GM18867 (cell line): ENCODE measurements at regions not wholly inside any gene's neighbourhood (a gene's known extent, or its start where the extent isn't known, plus 50 kb on each side); places are given as distances from the start of the nearest gene placed in this dataset.

ENCODE experiments used
- ATAC-seq: cut with Tn5 transposase; IDR thresholded peaks from one replicate; pipeline ENCODE4 v1.9.1; 2021; ENCODE audit warnings: mild to moderate bottlenecking, moderate library complexity; ENCODE audit not compliant: unreplicated experiment

DNA sequence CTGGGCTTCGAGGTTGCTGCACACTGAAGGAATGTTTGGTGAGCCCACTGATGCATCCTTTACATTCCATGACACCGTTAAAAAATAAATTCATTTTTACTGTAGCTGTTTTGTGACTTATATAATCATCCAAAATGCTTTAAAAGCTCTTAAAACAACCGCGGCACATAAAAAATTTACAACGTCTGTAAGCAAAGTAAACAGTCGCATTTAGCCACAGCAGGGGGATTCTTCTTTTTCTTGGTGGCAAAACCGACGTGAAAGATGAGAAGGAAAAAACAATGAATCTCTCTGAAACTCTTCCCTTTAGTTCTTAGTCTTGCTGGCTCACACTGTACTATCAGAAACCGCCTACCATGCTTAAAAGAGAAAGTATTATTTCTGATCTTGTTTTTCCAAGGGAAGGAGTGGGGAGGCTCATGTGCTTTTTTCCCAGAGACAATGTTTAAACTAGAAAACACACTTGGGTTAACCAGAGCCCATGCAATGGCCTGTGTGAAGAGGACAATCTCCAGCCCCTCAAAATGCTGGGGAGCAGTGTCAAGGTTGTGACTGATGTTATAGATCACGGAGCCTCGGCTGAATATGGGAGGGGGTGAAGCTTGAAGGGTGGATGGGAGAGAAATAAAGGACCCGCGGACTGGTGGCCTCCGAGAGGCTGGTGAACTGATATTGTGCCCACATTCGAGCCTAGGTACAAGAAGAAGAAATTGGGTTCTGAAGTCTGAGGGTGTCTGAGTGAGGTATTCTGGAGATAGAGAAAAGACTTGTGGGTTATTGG is 91.1 kb downstream of the IRF8 start:
- ATAC-seq: no peak

DNA sequence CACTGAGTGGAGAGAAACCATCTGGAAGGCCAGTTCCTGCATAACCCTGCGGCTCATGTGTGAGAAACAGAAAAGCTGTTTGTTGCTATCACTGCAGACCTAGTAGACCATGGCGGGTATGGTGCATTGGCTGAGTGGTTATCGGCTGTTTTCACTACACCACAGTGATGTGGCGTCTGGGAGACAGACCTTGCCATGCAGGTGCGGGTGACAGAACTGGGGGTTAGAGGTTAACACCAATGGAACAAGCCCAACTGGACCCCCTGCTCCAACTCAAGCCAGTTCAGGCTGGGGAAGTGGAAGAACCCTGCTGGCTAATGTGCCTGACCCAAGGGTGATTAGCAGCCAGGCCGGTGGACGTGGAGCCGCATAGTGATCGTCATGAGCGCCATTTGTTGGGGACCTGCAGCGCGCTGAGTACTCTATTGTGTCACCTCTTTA is 91.9 kb downstream of the IRF8 start:
- ATAC-seq: no peak

DNA sequence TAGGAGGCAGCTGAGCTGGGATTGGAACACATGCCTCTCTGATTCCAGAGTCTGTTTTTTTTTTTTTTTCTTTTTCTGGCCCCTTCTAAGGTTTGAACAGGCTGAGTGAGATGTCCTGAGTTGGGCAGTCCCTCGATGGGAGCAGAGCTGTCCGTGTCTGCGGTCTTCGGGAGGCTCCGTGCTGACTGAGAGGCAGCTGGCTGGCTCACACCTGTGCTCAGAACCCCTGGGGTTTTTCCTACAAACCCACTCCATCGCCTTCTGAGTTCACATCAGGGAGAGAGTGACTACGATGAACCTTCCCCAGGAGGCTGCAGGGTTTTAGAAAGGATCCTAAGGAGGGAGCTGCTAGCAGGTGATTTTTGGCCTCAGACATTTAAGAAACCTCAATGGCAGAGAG is 92.5 kb downstream of the IRF8 start:
- ATAC-seq: no peak

DNA sequence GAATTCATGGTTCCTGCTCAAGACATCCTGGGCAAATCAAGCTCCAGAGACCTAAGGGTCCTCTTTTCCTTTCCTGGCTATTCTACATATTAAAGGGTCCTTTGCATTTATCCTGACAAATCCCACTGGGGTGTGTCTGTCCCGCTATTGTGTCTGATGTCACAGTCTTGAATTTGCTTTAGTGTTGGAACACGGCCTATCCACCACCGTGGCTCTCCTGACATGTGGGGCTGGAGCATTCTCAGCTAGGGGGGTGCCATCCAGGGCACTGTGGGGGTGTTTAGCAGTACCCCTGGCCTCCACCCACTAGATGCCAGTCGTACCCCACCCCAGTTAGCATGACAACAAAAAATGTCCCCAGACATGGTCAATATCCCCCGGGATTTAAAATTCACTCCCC is 92.9 kb downstream of the IRF8 start:
- no peak for ATAC-seq

DNA sequence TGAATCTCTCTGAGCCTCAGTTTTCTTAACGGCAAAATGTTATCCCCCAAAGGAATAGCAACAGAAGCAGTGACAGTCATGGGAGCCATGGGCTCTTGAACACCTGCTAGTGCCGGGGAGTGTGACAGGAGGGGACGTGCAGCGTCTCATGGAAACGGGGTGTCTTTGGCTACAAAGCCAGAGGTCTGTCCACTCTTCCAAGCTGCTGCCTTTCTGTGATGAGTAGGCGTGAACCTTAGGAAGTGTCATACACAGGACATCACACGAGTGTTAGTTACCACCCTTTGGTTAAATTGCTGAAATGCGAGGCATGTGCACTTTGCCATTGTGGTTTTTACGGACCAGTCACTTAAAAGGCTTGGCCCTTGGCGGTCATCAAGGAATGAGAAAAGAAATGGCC is 93.4 kb downstream of the IRF8 start:
- no peak for ATAC-seq

DNA sequence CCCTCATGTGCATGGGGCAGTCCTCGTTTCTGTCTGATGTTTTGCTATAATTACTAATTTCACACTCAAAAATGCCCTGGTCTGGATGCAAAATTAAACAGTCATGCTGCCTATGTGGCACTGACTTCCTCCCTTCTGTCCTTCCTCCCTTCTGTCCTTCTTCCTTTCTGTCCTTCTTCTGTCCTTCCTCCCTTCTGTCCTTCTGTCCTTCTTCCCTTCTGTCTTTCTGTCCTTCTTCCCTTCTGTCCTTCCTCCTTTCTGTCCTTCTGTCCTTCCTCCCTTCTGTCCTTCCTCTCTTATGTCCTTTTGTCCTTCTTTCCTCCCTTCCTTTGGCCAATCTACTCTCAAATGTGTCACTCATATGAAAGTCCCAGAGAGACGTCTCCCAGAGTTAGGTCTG is 93.8 kb downstream of the IRF8 start:
- no peak for ATAC-seq

DNA sequence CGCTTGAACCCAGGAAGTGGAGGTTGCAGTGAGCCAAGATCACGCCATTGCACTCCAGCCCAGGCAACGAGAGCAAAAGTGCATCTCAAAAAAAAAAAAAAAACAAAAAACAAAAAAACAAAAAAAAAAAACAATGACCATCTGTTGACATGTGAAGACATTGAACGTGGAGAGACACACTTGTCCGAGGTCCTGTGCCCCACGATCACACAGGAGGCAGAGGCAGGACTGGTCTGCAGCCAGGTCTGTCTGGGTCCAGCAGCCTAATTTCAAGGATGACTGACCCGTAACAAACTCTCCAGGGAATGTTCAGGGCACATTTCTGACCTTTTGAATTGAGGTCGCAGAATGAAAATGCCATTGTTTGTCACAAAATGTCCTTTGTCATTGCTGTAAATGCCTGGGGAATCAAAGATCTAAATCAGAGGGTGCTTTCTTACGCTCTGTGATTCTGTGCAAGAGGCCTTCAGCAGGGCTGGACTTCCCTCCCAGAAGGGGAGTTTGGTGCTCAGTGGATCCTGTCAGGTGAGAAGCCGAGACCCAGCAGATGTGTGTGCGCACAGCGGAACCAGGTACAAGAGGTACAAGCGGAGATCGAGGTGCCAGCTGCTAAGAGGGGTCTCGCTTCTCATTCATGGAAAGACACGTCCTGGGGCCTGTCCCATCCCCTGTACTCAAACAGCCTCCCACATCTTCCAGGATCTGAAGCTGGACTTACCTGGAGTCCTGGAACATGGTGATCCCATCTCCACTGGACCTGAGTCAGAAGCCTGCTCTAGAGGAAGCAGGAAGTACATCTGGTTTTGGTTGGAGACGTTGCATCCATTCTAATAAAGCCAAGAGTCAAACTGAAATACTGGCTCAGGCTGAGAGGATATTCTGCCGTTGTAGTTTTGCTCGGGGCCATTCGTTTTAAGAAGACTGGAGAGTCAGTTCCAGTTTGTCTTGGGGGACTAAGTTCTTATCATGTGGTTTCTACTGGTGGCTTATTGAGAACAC is 95.8 kb downstream of the IRF8 start:
- ATAC-seq: no peak

DNA sequence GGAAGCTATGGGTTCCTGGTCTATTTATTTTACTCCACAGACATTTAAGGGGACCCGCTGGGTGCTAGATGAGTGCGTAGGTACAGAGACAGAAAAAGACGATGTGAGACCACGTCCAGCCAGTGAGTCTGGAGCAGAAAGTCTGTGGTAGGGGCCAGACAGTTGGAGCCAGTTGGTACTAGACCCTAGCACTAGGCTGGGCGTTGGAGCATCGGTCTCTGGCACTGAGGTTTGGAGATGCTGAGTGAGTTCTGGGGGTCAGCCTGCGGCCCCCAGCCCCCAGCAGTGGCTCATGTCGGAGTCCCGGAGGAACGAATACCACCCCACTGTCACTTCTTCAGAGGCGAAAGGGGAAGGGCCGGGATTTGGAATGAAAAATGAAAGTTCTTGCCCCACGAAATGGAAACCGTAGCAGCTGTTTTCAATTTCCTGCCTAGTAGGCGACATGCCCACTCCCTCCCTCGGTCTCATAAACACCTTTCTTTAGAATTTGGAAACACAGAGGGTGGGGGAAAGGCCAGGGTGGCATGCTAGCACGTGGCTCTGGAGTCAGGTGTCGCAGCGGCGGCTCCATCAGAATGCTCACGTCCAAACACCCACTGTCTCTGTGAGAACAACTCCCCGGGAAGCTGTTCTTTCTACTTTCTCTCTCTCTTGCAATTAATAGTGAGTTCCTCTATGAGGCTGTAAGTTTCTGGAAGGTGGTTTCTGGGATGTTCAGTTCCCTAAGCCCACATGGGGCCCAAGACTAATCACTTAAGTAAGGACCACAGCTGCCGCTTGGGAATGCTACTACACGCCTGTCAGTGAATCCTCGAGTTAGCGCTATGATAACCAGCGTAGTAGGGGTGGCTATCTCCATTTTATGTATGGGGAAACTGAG is 96.8 kb downstream of the IRF8 start:
- ATAC-seq: peak; percentile 57

DNA sequence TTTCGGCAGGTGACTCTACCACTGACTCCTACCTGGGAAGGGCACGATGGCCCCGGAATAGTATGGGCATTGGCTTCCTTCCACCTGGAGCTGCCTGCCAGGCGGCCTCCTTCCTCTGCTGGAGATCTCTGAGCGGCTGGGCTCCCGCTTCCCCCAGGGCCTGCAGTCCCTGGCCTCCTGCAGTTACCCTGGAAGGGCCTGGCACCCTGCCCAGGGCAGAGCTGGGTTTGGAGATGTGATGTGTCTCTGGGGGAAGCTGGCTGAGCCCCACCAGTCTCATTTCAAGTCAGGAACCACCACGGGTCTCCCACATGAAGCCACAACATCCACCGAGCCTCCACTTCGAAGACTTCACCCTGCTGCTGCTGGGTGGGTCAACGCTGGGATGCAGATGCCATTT is 97.9 kb downstream of the IRF8 start:
- ATAC-seq: no peak

DNA sequence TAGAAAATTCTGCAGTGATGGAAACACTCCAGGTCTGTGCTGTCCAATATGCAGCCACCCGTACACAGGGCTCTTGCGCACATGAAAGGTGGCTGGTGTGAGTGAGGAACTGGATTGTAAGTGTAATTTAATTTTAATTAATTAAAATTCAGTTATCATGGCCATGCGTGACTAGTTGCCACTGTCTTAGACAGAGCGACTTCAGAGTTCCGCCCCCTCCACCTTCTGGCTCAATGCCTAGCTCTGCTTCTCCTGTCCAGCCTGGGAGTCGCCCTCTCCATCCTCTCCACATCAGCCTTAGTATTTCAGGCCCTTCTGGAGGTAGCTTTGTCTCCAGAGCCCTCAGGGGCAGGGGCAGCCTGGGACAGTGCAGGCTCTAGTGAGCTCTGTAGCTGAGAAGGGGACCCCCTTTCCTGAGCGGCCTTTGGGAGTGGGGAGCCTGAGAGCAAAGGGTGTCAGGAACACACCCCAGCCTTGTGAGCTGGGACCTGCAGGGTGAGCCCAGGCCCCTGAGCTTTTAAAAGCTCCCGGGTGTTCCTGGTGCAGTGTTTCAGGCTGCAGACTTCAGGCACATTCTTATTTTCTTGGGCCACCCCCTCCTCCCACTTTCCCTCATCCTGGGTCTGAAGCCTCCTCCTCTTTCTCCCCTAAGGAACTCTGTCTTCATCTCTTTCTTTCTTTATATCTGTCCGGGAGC is 99.4 kb downstream of the IRF8 start:
- no peak for ATAC-seq

DNA sequence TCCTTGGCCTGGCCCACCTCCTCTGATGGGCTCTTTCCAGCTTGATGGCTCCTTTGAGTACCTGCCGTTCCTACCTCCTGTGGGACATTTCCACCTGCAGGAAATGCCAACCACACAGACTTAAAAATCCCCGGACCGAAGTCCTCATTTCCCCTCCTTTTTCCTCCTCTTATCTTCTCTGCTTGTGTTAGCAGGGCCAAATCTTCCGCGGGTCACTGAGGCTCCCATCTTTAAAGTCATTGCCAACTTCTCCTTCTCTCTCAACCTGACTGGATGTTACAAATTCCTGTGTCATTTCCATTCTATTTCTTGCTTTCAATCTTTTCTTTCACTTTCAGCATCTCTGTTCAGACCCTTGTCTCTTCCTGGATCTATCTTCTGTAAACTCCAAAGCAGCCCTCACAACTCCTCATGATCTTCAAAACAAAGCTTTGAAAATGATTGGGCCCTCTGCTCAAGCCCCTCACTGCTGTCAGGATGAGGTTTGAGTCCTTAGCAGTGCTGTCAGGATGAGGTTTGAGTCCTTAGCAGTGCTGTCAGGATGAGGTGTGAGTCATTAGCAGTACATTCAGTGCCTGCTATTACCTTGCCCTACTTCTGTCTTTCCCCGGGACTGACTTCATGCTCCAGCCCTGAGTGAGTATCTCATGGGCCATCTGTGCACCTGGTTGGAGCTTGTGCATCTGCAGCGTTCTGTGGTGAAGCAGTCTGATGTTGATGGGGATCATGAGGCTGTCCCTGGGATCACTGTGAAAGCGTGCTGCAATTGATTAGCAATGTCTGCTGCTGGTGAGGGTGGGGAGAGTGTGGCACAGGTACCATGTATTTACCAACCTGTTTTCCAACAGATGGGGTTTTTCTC is 100.1 kb downstream of the IRF8 start:
- no peak for ATAC-seq

DNA sequence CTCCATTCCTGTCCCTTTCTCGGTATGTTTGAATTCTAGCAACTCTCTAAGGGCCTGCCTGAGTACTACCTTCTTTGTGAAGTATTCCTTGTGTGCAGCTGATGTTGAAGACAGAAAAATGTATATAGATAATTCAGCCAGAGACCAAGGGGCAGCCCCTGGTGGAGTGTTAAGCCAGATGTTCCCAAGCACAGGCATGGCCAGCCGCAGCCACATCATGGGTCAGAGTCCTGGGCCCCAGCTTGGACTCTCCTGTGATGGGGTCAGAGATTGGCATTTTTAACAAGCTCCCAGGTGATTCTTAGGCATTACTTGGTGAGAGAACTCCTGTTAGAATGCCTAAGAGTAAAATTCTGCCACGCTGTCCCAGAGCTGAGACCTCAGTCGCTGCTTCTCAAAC is 100.8 kb downstream of the IRF8 start:
- no peak for ATAC-seq

DNA sequence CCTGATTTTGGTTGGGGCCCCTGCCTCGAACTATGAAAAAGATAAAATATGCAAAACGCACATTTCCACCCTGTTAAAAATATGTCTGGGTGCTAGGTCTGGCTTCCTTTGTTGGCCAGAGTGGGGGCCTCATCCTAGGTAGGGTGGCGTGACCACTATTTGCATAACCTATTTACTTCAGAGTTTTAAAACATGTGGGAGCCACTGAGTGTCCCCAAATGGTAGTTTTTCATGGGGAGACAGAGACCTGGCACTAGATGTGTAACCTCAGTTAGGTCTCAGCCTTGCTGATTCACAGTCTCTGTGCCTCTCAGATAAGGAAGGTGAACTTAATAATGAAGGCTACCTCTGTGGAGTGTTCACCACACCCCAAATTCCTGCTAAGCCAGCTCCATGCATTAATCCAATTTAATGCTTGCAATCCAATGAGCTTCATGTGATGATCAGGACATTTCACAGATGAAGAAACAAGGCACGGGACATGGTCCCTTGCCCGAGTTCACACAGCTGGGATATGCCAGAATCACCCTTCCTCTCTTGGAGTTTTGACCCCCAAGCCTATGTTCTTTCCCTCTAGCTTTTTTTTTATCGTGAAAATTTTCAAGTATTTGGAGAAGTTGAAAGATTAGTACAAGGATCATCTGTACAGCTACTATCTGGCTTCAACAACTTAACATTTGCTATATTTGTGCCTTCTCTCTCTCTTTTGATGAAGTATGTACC is 103.4 kb downstream of the IRF8 start:
- peak; percentile 88 for ATAC-seq

DNA sequence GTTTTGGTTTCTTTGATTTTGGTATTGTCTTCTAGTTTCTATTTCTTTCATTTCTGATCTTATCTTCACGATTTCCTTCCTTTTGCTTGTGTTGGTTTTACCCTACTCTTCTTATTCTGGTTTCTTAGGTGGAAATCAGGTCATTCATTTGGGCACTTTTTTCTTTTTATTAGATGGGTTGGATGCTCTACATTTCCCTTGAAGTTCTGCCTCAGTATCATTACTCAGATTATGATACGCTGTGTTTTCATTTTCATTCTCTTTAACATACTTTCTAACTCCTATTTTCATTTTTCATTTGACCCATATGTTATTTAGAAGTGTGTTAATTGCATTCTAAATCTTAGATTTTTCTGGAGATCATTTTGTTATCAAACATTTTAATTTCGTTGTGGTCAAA is 108.6 kb downstream of the IRF8 start:
- ATAC-seq: no peak

DNA sequence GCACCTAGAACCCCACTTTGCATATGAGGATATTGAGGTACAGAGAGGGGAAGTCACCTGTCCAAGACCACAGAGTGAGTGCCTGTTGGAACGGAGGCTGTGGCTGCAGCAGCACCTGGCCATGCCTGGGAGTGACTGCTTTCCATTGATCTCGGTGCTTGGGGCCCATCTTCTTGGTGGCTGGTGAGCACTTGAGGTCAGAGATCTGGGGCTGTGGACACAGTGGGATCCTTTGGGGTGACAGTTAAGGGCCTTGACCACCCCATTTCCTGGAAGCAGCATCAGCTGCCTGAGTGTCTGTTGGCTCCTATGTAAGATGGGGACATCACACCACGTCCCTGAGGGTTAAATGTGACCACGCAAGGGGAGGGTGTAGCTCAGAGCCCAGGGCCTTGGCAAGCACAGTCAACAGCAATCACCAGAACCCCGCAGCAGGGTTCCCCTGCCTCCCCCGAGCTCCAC is 111.7 kb downstream of the IRF8 start:
- ATAC-seq: no peak

DNA sequence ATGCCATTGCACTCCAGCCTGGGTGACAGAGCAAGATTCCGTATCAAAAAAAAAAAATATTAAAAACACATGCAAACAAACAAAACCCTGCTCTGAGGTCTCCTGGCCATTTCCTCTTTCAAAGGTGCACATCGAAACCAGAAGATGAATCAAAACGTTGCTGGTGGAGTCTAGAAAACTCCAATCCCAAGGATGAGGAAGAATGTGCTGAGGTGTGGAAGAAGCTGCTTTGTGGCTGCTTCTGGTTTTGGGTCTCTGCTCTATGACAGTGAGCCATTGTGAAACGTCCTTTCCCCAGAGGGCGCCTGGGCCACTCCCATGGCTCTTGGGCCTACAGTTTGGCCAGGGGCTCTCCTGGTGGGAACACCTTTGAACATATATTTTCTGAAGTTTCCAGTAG is 112.6 kb downstream of the IRF8 start:
- ATAC-seq: no peak

DNA sequence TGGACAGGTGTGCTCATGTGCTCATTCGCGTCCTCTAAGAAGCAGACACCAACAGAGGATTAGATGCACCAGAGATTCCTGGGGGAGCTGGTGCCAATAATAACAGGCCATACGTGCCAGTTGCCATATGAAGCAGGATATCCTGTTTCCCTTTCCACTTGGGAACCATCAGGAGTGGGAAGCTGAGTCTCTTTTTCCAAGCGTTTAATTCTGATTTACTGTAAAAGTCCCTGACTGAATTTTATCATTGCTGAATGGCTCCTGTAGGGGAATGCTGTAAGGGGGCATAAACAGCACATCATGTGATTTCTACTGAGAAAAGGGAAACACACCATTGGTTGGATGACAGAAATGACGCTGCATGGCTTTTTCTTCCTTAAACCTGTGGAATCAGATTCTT is 113.3 kb downstream of the IRF8 start:
- ATAC-seq: no peak

DNA sequence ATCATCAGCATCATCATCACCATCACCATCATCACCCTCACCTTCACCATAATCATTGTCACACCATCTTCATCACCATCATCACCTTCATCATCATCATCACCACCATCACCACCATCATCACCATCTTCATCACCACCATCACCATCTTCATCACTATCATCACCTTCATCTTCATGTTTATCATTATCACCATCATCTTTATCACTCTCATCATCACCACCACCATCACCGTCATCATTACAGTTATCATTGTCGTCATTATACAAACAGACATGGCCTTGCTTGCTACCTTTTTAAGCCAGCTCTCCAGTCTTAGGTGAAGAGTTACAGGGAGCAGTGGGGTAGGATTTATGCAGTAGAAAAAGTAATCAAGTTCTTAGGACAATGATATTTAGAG is 114.9 kb downstream of the IRF8 start:
- no peak for ATAC-seq

DNA sequence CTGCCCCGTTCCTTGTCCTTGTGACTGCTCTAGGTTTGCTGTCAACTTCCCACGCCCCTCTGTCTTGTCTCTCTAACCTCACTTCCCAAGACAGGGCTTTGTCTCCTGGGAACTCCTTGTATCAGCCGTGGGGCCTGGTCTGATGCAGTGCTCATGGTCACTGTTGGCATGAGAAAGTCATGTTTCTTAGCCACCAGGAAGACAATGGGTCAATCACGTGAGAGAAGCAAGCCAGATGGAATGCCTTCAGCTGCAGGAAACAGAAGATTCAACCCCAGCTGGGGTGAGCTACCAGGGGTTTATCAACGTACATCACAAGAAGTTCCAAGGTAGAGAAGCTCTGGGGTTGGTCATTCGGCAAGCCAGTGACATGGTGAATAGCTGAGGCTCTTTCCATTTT is 116.6 kb downstream of the IRF8 start:
- no peak for ATAC-seq
